NCI-H146 treated with DMSO at 0.1 percent for 48 hours (cell line): ENCODE measurements at regions not wholly inside any gene's neighbourhood (a gene's known extent, or its start where the extent isn't known, plus 50 kb on each side); places are given as distances from the start of the nearest gene placed in this dataset.

Source experiments
- DNase-seq: peaks from one replicate; lab custom pipeline; 2025; ENCODE audit not compliant: unreplicated experiment; lab: John Stamatoyannopoulos, UW

GRCh38 chr12:85504164-85504563, 224.1 kb downstream of the ALX1 start:
- DNase-seq = no peak

DNA sequence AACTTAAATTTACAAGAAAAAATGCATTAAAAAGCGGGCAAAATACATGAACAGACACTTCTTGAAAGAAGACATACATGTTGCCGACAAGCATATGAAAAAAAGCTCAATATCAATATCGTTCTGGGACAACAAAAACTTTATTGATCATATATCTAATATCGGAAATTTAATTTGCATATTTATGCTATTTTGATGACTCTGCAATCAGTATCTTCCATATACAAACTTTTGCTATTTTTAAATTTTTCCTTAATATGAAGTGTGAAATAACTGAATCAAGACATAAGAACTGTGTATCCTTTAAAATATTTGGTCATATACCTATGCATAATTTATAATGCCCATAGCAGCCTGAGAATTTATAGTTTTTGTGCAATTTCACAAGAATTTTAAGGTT, 224.6 kb downstream of the ALX1 start:
- DNase-seq = no peak

GRCh38 chr12:85507456-85507855, 227.4 kb downstream of the ALX1 start:
- no peak for DNase-seq

- DNase-seq = no peak
Measured at GRCh38 chr12:85509081-85509856, 229.2 kb downstream of the ALX1 start.

GRCh38 chr12:85509857-85510256, 229.8 kb downstream of the ALX1 start:
- no peak for DNase-seq

GRCh38 chr12:85516039-85516438, 236.0 kb downstream of the ALX1 start:
- no peak for DNase-seq

GRCh38 chr12:85516667-85517325, 236.8 kb downstream of the ALX1 start:
- DNase-seq = peak; percentile 52

- DNase-seq = peak; percentile 87
Measured at GRCh38 chr12:85519163-85519562, 239.1 kb downstream of the ALX1 start.

DNA sequence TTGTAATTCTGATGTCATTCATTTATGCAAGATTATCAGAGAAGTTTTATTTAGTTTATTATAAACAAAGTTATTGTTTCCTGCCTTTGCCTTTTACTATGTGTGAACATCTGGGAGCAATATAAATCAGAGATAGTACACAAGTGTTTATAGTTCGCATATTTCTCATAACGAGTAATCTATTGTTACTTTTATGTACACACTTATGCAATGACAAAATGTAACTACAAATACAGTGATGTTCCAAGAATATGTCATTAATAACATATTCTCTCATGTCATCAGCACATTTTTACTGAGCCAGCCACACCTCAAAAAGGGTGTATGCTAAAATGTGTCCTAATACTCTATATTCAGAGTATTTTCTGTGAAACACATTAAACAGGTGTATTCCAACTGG, 243.2 kb downstream of the ALX1 start:
- no peak for DNase-seq

GRCh38 chr12:85527192-85527591, 247.2 kb downstream of the ALX1 start:
- no peak for DNase-seq

DNA sequence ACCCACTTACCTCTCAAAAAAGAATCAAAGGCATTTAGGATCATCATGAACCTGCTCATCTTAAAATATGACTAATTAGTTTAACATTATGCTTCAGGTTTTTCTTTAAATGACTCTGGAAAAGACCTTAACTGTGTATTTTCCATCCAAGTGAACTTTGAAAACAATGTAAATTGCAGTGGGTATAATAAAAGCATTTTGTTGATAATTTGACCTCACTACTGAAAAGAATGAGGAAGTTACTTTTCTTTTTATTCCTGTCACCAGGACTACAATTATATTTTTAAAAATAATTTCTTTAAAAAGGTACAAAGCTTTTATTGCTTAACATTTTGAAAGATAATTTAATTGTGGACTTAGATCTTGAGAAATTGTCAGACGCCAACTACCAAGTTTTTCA, 249.9 kb downstream of the ALX1 start:
- no peak for DNase-seq

DNA sequence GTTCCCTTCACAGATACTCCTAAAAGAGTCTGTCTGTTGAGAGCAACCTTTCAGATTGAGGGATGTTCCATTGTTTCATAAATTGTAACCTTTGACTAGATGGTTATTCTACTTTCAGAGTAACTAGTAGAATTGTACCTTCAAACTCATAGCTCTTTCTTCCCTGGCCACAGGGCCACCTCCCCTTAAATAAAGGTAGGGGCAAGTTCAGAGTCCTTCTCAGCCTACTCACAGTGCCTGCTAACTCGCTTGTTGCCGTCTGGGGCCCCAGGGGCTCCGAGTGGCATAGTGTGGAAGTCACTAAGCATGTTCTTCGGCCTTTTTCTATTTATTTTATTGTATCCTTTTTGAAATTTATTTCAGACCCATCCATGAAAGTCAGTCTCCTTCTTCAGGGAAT, 250.4 kb downstream of the ALX1 start:
- DNase-seq = no peak

DNA sequence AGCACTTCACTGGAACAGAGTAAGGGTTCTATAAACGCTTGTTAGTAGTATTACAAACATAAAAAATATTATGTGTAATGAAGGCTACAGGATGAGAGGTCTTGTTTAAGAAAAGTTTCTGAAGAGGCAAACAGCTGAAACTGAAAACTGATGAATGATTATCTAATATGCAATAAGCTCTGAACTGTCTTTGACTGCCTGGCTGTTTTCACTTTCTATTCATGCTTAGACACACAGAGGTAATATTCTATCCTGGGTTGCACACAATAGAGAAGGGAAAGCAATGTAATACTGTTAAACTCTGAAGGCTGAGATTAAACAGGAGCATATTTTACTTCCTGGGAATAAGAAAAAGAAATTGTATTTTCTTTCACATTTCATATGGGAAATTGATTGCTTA, 251.3 kb downstream of the ALX1 start:
- no peak for DNase-seq

DNA sequence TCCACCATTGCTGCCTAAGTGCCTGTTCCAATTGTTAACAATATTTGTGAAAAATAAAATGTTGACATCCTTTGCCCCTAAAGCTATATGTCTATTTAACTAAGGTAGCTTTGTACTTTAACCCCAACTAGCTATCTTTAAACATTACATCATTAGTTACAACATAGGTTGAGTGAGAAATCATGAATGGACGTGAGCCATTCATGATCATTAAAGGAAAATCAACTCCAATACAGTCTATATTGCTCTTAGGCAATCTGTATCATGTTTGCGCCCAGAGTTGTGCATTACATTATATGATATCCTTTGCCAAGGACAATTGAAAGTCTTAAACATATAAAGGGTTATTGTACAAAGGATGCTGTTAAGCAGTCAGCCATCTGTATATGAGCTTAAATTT, 269.6 kb downstream of the ALX1 start:
- no peak for DNase-seq

GRCh38 chr12:85550924-85551323, 270.9 kb downstream of the ALX1 start:
- no peak for DNase-seq

GRCh38 chr12:85552461-85552860, 272.4 kb downstream of the ALX1 start:
- no peak for DNase-seq

- DNase-seq = no peak
Measured at GRCh38 chr12:85557850-85558249, 277.8 kb downstream of the ALX1 start.

- DNase-seq = no peak
Measured at GRCh38 chr12:85558684-85559083, 277.5 kb downstream of the RASSF9 start.

DNA sequence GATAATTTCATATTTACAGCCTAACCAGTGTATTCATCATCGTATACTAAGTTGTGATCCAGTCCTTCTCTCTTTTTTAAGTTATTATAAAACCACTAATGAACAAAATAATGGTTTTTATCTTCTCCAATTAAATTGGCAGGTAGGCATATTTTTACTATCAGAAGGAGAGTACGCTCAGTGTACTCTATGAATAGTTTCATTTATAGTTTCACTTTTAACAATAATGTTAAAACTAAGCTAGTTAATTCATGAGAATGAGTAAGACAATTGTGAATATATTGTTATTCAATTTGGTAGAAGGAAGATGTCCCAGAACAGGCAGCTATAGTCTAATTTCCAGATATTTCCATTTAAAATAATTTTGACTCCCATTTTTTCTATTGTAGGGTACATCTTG, 277.1 kb downstream of the RASSF9 start:
- DNase-seq = no peak

DNA sequence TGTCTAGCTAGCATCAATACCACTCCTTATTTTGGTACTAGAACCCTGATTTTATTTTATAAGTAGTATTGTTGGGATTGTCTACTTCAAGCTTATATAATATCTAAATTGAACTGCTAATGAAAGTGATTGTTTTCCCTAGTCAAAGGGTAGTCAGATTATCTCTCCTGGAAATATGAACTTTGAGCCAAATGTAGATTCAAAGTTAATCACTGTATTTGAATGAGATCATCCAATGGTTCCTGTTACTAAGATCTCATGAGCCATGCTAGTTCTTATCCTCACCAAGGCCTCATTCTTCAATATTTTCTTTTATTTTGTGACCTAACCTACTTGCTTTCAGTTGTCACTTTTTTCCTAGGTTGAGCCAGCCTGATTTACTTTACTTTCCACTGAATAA, 276.7 kb downstream of the RASSF9 start:
- DNase-seq = no peak

- no peak for DNase-seq
Measured at GRCh38 chr12:85562765-85563164, 273.4 kb downstream of the RASSF9 start.

- DNase-seq = no peak
Measured at GRCh38 chr12:85564786-85565185, 271.4 kb downstream of the RASSF9 start.
